ENCODE measurements at regions not wholly inside any gene's neighbourhood (a gene's known extent, or its start where the extent isn't known, plus 50 kb on each side); places are given as distances from the start of the nearest gene placed in this dataset.
A peak's percentile ranks its signal among the peaks of the same experiment; 100 is the strongest.

DNA sequence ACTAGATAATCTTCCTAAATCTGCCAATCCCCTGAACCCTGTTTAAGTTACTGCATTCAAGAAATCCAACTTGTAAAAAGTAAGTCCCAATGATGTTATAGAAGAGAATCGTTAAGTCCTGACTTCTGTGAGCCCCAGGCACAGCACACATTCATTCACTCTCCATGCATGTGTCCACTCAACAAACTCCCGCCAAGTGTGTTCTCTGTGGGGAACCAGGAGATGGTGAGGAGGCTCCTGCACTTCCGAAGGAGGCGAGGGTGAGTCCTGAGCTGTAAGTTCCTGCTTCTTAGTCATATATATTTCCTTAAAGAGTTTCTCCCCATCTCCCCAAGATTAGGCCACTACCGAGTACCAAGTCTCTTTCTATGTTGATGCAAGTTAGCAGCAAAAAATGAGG is 635.0 kb upstream of the ID2 start:
- Histone ChIP-seq H3K27ac (ENCODE audit: low read depth, low read length) (no peak overlapping the region), H3K23ac (ENCODE audit: low read length) (no peak overlapping the region), H4K91ac (ENCODE audit: low read depth, low read length) (no peak overlapping the region), H3K27me3 (ENCODE audit: insufficient read depth, low read length) (no peaks in the 10 kb centered on the region), H3K14ac (ENCODE audit: low read length) (no peak overlapping the region), H2BK5ac (ENCODE audit: low read depth, low read length, poor library complexity) (no peak overlapping the region), H2BK120ac (ENCODE audit: insufficient read depth, low read length, poor library complexity) (no peak overlapping the region), H4K8ac (ENCODE audit: low read depth, low read length) (no peak overlapping the region), H3K18ac (ENCODE audit: low read length) (no peak overlapping the region), H3K4me2 (ENCODE audit: low read length) (no peak overlapping the region), H3K9me3 (ENCODE audit: insufficient read depth, low read depth, low read length) (peaks cover 2% of the 10 kb centered on the region), H4K12ac (ENCODE audit: low read depth, low read length) (no peak overlapping the region), H3K79me2 (ENCODE audit: control insufficient read depth, insufficient read depth, low read length, poor library complexity) (no peaks in the 10 kb centered on the region), H3K4ac (ENCODE audit: low read depth, low read length) (no peak overlapping the region), H3K36me3 (ENCODE audit: control insufficient read depth in 1 of 2, insufficient read depth in 2 of 2, low read length in 2 of 2) (no peaks in the 10 kb centered on the region), H2AK5ac (ENCODE audit: low read length) (no peak overlapping the region), H3K4me1 (ENCODE audit: control insufficient read depth in 1 of 2, insufficient read depth in 2 of 2, low read length in 2 of 2) (peaks cover 4 to 10% of the 10 kb centered on the region in 2 experiments), H2BK12ac (ENCODE audit: low read length) (no peak overlapping the region), H3K4me3 (ENCODE audit: low read depth, low read length) (no peak overlapping the region), H3K9ac (ENCODE audit: low read length) (no peak overlapping the region), H3K79me1 (ENCODE audit: low read length) (peaks cover 4% of the 10 kb centered on the region), H2AFZ (ENCODE audit: insufficient read depth, low read length, poor library complexity) (no peak overlapping the region)
- no CpG with 5 or more reads among the region's 5 CpGs for WGBS (ENCODE audit: extremely low coverage, insufficient coverage, insufficient read length)
- DNase-seq, result no peak

DNA sequence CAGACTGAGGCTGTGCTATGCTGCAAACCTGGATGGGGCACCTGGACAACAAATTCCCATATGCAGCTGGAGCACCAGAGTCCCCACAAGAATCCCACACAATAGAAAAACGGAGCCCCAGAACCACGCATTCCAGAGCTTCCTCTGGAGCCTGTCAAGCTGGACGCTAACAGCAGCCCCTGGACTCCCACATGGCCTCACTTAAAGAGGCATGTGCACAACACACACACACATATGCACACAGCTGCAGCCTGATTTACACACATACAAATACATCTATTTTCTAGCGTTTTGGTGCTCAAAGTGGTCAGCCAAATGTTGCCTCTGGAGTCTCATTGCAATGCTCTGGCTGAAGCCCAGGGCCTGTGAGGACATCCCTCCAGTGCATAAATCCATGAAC is 632.7 kb upstream of the ID2 start:
- H2BK12ac ChIP-seq (ENCODE audit: low read length), result no peak overlapping the region
- no CpG with 5 or more reads among the region's 4 CpGs for WGBS (ENCODE audit: extremely low coverage, insufficient coverage, insufficient read length)

DNA sequence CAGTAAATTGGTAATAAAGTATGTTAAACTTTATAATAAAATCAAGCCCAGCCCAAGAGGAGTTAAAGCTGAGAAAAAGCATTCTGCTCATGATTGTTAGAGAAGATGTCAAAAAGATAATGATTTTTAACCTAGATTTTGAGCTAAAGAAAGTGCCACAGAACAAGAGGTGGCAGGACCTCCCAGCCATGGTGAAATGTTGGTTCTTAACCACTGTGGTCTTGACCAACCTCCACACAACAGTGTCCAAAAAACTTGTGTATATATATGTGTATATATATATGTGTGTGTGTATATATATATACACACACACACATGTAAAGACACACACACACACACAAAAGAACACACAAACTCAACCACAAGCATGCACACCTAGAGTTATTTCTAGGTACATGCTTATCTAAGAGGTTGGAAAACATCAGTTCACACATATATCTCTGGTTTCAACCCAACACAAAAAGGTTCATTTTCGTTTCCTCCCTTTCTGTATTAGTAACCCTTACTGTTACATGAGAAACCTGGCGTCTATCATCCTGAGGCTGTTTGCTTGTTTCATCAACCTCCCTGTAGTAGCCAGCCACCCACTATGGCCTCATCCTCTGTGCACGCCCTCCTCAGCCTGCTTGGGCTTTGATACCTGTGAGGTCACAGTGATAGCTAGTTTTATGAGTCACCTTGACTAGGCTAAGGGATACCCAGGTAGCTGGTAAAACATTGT is 631.8 kb upstream of the ID2 start:
- Histone ChIP-seq H3K79me1 (ENCODE audit: low read length) (peaks cover 4% of the 10 kb centered on the region), H3K4ac (ENCODE audit: low read depth, low read length) (no peak overlapping the region), H3K14ac (ENCODE audit: low read length) (no peak overlapping the region), H3K27ac (ENCODE audit: low read depth, low read length) (no peak overlapping the region), H4K91ac (ENCODE audit: low read depth, low read length) (no peak overlapping the region), H3K4me1 (ENCODE audit: control insufficient read depth in 1 of 2, insufficient read depth in 2 of 2, low read length in 2 of 2) (peaks cover 4 to 10% of the 10 kb centered on the region in 2 experiments), H2BK120ac (ENCODE audit: insufficient read depth, low read length, poor library complexity) (no peak overlapping the region), H3K27me3 (ENCODE audit: insufficient read depth, low read length) (no peaks in the 10 kb centered on the region), H4K8ac (ENCODE audit: low read depth, low read length) (no peak overlapping the region), H4K12ac (ENCODE audit: low read depth, low read length) (no peak overlapping the region), H3K18ac (ENCODE audit: low read length) (no peak overlapping the region), H2BK12ac (ENCODE audit: low read length) (no peak overlapping the region), H2AFZ (ENCODE audit: insufficient read depth, low read length, poor library complexity) (no peak overlapping the region), H2BK5ac (ENCODE audit: low read depth, low read length, poor library complexity) (no peak overlapping the region), H3K4me3 (ENCODE audit: low read depth, low read length) (no peak overlapping the region), H3K4me2 (ENCODE audit: low read length) (no peak overlapping the region), H3K23ac (ENCODE audit: low read length) (no peak overlapping the region), H2AK5ac (ENCODE audit: low read length) (no peak overlapping the region), H3K9me3 (ENCODE audit: insufficient read depth, low read depth, low read length) (peaks cover 2% of the 10 kb centered on the region), H3K9ac (ENCODE audit: low read length) (no peak overlapping the region), H3K36me3 (ENCODE audit: control insufficient read depth in 1 of 2, insufficient read depth in 2 of 2, low read length in 2 of 2) (no peaks in the 10 kb centered on the region), H3K79me2 (ENCODE audit: control insufficient read depth, insufficient read depth, low read length, poor library complexity) (no peaks in the 10 kb centered on the region)
- no CpG with 5 or more reads among the region's 3 CpGs for WGBS (ENCODE audit: extremely low coverage, insufficient coverage, insufficient read length)
- DNase-seq, result no peak

More for the DNA sequence above, 632.7 kb upstream of the ID2 start:
- H3K27me3 ChIP-seq (ENCODE audit: insufficient read depth, low read length), result no peaks in the 10 kb centered on the region
- H3K4me2 ChIP-seq (ENCODE audit: low read length), result peak overlapping the region; percentile 34
- H2AK5ac ChIP-seq (ENCODE audit: low read length), result no peak overlapping the region
- no peak overlapping the region for H3K4ac ChIP-seq (ENCODE audit: low read depth, low read length)
- H4K8ac ChIP-seq (ENCODE audit: low read depth, low read length), result no peak overlapping the region
- H3K9ac ChIP-seq (ENCODE audit: low read length), result no peak overlapping the region
- no peak overlapping the region for H3K4me3 ChIP-seq (ENCODE audit: low read depth, low read length)
- no peaks in the 10 kb centered on the region for H3K36me3 ChIP-seq (ENCODE audit: control insufficient read depth in 1 of 2, insufficient read depth in 2 of 2, low read length in 2 of 2)
- peaks cover 4 to 10% of the 10 kb centered on the region in 2 experiments for H3K4me1 ChIP-seq (ENCODE audit: control insufficient read depth in 1 of 2, insufficient read depth in 2 of 2, low read length in 2 of 2)
- no peaks in the 10 kb centered on the region for H3K79me2 ChIP-seq (ENCODE audit: control insufficient read depth, insufficient read depth, low read length, poor library complexity)
- H3K14ac ChIP-seq (ENCODE audit: low read length), result no peak overlapping the region
- H3K18ac ChIP-seq (ENCODE audit: low read length), result no peak overlapping the region
- H2BK120ac ChIP-seq (ENCODE audit: insufficient read depth, low read length, poor library complexity), result no peak overlapping the region
- no peak overlapping the region for H3K27ac ChIP-seq (ENCODE audit: low read depth, low read length)
- H3K79me1 ChIP-seq (ENCODE audit: low read length), result peaks cover 4% of the 10 kb centered on the region
- H4K91ac ChIP-seq (ENCODE audit: low read depth, low read length), result no peak overlapping the region
- H4K12ac ChIP-seq (ENCODE audit: low read depth, low read length), result no peak overlapping the region
- no peak overlapping the region for H2BK5ac ChIP-seq (ENCODE audit: low read depth, low read length, poor library complexity)
- H2AFZ ChIP-seq (ENCODE audit: insufficient read depth, low read length, poor library complexity), result no peak overlapping the region
- H3K23ac ChIP-seq (ENCODE audit: low read length), result no peak overlapping the region
- no peak for DNase-seq
- H3K9me3 ChIP-seq (ENCODE audit: insufficient read depth, low read depth, low read length), result peaks cover 2% of the 10 kb centered on the region

DNA sequence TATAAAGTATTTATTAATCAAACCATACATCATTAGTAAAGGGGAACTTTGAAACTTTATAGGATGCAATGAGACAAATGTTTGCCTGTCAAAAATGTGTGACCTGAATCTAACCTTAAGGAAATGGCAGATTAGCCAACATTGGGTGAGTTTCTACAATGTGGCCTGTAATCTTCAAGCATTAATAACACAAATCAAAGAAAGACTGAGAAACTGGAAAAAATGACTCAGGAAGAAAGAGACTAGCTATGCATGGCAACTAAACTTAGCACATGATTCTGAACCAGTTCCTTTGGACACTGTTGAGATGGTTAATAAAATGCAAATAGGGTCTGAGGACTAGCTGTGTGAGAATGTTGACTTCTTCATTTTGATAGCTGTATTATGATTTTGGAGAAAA is 628.6 kb upstream of the ID2 start:
- Histone ChIP-seq H2AFZ (ENCODE audit: insufficient read depth, low read length, poor library complexity) (no peak overlapping the region), H3K9ac (ENCODE audit: low read length) (no peak overlapping the region), H2BK12ac (ENCODE audit: low read length) (no peak overlapping the region), H4K12ac (ENCODE audit: low read depth, low read length) (no peak overlapping the region), H3K27ac (ENCODE audit: low read depth, low read length) (no peak overlapping the region), H3K4me1 (ENCODE audit: control insufficient read depth in 1 of 2, insufficient read depth in 2 of 2, low read length in 2 of 2) (peaks cover 4 to 10% of the 10 kb centered on the region in 2 experiments), H4K91ac (ENCODE audit: low read depth, low read length) (no peak overlapping the region), H2AK5ac (ENCODE audit: low read length) (no peak overlapping the region), H3K18ac (ENCODE audit: low read length) (no peak overlapping the region), H3K23ac (ENCODE audit: low read length) (no peak overlapping the region), H3K14ac (ENCODE audit: low read length) (no peak overlapping the region), H3K4me3 (ENCODE audit: low read depth, low read length) (no peak overlapping the region), H3K9me3 (ENCODE audit: insufficient read depth, low read depth, low read length) (peaks cover 2% of the 10 kb centered on the region), H3K27me3 (ENCODE audit: insufficient read depth, low read length) (no peaks in the 10 kb centered on the region), H2BK5ac (ENCODE audit: low read depth, low read length, poor library complexity) (no peak overlapping the region), H3K36me3 (ENCODE audit: control insufficient read depth in 1 of 2, insufficient read depth in 2 of 2, low read length in 2 of 2) (no peaks in the 10 kb centered on the region), H3K79me2 (ENCODE audit: control insufficient read depth, insufficient read depth, low read length, poor library complexity) (no peaks in the 10 kb centered on the region), H3K4me2 (ENCODE audit: low read length) (no peak overlapping the region), H4K8ac (ENCODE audit: low read depth, low read length) (no peak overlapping the region), H2BK120ac (ENCODE audit: insufficient read depth, low read length, poor library complexity) (no peak overlapping the region), H3K4ac (ENCODE audit: low read depth, low read length) (no peak overlapping the region), H3K79me1 (ENCODE audit: low read length) (peaks cover 4% of the 10 kb centered on the region)
- no peak for DNase-seq

All from trophoblast cell (in vitro differentiated cells and primary cell).